ENCODE measurements at regions not wholly inside any gene's neighbourhood (a gene's known extent, or its start where the extent isn't known, plus 50 kb on each side); places are given as distances from the start of the nearest gene placed in this dataset.

- DNase-seq (ENCODE audit: low spot score), result no peak
These were observed 75.9 kb upstream of the SEMA6A start for GRCh38 chr5:116650544-116650943.

DNA sequence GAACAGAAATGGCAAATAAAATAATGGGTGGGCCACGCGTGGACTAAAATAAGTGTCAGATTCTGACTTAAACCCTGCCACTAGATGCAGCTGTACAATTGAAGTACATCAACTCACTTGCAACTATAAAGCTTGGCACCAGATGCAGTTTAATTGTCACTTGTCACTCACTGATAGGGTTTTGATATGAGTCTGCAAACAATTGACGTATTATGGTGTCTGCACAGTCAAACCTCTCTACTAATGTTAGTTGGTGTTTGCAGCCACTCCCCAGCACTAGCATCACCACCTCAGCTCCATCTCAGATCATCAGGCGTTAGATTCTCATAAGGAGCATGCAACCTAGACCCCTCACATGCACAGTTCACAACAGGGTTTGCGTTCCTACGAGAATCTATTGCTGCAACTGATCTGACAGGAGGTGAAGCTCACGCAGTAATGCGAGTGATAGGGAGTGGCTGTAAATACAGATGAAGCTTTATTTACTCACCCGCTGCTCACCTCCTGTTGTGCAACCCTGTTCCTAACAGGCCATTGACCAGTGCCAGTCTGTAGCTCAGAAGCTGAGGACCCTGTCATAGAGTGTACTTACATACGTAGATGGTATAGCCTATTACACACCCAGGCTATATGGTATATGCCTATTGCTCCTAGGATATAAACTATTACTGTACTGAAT lies 72.1 kb upstream of the SEMA6A start:
- no peak for DNase-seq (ENCODE audit: low spot score)

GRCh38 chr5:116645627-116646026 lies 71.0 kb upstream of the SEMA6A start:
- DNase-seq (ENCODE audit: low spot score), result no peak

GRCh38 chr5:116640236-116640635 lies 65.6 kb upstream of the SEMA6A start:
- no peak for DNase-seq (ENCODE audit: low spot score)

GRCh38 chr5:116637149-116637740 lies 62.6 kb upstream of the SEMA6A start:
- no peak for DNase-seq (ENCODE audit: low spot score)

GRCh38 chr5:116632890-116633289 lies 58.3 kb upstream of the SEMA6A start:
- DNase-seq (ENCODE audit: low spot score), result no peak

DNA sequence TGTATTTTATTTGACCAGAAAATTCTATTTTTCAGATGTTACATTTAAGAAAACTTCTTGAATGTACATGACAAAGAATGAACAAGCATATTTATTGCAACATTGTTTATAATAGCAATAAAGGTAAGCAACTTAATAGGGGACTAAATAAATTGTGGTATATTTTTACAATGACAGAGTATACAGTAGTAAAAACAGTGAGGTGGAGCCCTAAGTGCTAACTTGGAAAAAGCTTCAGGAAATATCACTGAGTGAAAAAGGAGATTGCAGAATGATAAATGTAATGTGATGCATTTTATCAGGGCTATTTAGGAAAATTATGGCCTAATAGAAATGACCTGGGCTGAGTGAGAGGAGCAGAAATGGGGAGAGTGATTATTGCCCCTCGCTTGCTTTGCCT lies 56.5 kb upstream of the SEMA6A start:
- no peak for DNase-seq (ENCODE audit: low spot score)

GRCh38 chr5:116629168-116629567 lies 54.5 kb upstream of the SEMA6A start:
- no peak for DNase-seq (ENCODE audit: low spot score)

- DNase-seq (ENCODE audit: low spot score), result no peak
These were observed 52.5 kb upstream of the SEMA6A start for GRCh38 chr5:116626945-116627679.

DNA sequence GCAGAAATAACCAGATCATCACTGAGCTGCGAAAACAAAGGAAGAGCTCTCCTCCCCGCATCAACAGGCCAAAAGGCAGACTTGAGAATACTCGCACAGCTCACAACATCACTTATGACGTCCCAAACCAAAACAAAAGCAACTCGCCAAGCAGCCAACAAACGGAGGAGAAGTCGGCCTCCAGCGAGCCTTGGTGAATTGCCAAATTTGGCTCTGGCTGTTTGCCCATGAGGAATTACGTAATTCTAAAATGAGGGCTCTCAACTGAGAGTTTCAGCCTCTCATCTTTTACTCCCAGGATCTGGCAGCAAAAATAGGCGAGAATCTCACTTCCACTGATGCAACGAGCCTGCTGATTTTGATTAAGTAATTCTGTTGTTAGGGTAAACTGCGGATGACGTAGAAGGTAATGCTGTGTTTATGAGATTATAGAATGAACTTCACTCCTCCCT lies 51.7 kb upstream of the SEMA6A start:
- no peak for DNase-seq (ENCODE audit: low spot score)
